Nephron progenitor cell (in vitro differentiated cells): ENCODE measurements at regions not wholly inside any gene's neighbourhood (a gene's known extent, or its start where the extent isn't known, plus 50 kb on each side); places are given as distances from the start of the nearest gene placed in this dataset.
A peak's percentile ranks its signal among the peaks of the same experiment; 100 is the strongest.

Experiments
- DNase-seq: peaks from one replicate; pipeline ENCODE4 v3.0.0; 2021
- H3K27ac Mint-ChIP-seq: 2 replicates; pipeline ENCODE4 v1.8.0; 2021; ENCODE audit warnings: mild to moderate bottlenecking, moderate library complexity, mixed read lengths
- H3K27me3 Mint-ChIP-seq: 2 replicates; pipeline ENCODE4 v1.8.0; 2021; ENCODE audit warnings: mild to moderate bottlenecking, low read depth, mixed read lengths; ENCODE audit not compliant: poor library complexity
- H3K36me3 Mint-ChIP-seq: 2 replicates; pipeline ENCODE4 v1.8.0; 2021; ENCODE audit warnings: low read depth, mixed read lengths
- H3K4me1 Mint-ChIP-seq: 2 replicates; pipeline ENCODE4 v1.8.0; 2021; ENCODE audit warnings: mixed read lengths
- H3K4me3 Mint-ChIP-seq: 2 replicates; pipeline ENCODE4 v1.8.0; 2021; ENCODE audit warnings: mild to moderate bottlenecking, moderate library complexity, mixed read lengths
- H3K9me3 Mint-ChIP-seq: 2 replicates; pipeline ENCODE4 v1.8.0; 2021; ENCODE audit warnings: mild to moderate bottlenecking, moderate library complexity, mixed read lengths
- TF ChIP-seq, protein P1 (sequence below): fragments of 200-600 bp; sonication (generic); IDR thresholded peaks from 2 replicates; pipeline ENCODE4 v1.5.0; 2021; ENCODE audit warnings: antibody characterized with exemption

DNA sequence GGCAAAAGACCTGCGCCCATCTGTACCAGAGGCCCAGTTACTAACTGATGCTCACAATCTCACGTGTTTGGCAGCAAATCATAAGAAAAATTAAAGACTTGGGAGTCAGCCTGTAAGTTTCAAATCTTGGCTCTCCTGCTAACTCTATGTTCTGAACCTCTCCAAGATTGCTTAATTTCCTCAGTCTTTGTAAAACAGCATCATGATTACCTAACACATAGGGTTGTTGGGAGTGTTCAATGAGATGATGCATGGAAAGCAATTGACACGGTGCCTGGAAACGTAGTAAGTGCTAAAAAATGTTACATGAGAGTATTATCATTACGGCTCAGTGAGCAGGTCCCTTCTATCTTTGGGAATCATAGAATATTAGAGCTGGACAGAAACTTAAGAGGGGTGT lies 497.6 kb upstream of the TCF4 start:
- Mint-ChIP-seq H3K36me3 (no peaks in the 10 kb centered on the region), H3K27me3 (no peaks in the 10 kb centered on the region), H3K9me3 (no peaks in the 10 kb centered on the region), H3K4me3 (no peak overlapping the region), H3K4me1 (peaks cover 22% of the 10 kb centered on the region), H3K27ac (no peak overlapping the region)
- TF ChIP-seq, protein P1, sequence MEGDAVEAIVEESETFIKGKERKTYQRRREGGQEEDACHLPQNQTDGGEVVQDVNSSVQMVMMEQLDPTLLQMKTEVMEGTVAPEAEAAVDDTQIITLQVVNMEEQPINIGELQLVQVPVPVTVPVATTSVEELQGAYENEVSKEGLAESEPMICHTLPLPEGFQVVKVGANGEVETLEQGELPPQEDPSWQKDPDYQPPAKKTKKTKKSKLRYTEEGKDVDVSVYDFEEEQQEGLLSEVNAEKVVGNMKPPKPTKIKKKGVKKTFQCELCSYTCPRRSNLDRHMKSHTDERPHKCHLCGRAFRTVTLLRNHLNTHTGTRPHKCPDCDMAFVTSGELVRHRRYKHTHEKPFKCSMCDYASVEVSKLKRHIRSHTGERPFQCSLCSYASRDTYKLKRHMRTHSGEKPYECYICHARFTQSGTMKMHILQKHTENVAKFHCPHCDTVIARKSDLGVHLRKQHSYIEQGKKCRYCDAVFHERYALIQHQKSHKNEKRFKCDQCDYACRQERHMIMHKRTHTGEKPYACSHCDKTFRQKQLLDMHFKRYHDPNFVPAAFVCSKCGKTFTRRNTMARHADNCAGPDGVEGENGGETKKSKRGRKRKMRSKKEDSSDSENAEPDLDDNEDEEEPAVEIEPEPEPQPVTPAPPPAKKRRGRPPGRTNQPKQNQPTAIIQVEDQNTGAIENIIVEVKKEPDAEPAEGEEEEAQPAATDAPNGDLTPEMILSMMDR = no peak
- DNase-seq = no peak

DNA sequence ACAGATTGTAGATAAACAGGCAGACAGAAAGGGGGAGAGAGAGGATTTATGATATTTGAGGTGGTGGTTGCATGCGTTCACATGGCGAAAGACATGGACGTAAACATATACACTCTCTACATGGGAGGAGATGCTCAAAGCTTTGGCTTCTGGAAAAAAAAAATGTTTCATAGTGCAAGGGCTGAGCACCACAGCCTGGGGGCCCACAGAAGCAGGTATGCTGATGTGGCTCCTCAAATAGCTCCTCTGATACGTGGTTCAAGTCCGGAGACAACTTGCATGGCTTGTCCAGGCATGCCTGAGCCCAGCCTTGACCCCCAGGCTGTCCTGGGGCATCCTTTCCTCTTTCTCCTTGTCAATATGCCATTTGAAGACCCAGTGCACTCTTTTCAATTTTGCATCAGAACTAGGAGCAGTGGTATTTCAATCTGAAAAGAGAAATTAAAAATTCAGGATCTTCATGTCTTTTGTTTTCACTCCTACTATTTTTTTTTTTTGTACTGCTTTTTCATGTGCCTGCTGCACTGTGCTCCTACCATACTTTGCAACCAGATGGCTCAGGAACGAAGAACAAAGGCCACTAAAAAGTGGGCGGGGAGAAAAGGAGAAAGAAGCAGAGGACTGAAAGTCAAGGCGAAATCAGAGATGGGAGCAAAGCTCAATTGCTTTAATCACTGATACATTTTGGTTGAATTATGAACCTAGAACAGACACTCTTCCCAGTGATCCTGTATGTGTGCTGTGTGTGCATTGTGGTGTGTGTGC lies 495.7 kb upstream of the TCF4 start:
- no peak overlapping the region for H3K4me3 Mint-ChIP-seq
- H3K27ac Mint-ChIP-seq = peak overlapping the region; percentile 36
- H3K9me3 Mint-ChIP-seq = no peaks in the 10 kb centered on the region
- H3K27me3 Mint-ChIP-seq = no peaks in the 10 kb centered on the region
- no peak for DNase-seq
- no peaks in the 10 kb centered on the region for H3K36me3 Mint-ChIP-seq
- TF ChIP-seq, protein P1 = no peak
- peaks cover 22% of the 10 kb centered on the region for H3K4me1 Mint-ChIP-seq

DNA sequence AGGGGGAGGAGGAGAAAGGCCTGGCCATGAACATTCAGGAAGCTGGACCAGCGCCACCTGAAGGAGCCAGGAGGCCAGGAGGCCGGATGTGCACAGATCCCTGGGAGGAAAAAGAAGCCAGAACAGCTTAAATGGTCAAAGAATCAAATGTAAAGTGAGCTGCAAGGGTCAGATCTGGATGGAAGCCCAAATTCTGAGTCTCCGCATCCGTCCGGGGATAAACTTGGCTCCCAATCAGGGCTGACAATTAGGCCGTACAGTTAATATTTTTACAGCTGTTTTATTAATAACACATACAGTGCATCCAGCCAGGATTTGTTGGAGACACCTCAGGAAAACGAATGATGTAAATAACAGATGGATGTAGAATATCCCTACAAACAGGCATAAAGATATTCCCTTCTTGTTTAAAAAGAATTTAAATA lies 495.1 kb upstream of the TCF4 start:
- TF ChIP-seq, protein P1 = no peak
- H3K4me1 Mint-ChIP-seq = peaks cover 22% of the 10 kb centered on the region
- peak overlapping the region; percentile 11 for H3K27ac Mint-ChIP-seq
- H3K36me3 Mint-ChIP-seq = no peaks in the 10 kb centered on the region
- H3K9me3 Mint-ChIP-seq = no peaks in the 10 kb centered on the region
- no peak for DNase-seq
- H3K27me3 Mint-ChIP-seq = no peaks in the 10 kb centered on the region
- no peak overlapping the region for H3K4me3 Mint-ChIP-seq

DNA sequence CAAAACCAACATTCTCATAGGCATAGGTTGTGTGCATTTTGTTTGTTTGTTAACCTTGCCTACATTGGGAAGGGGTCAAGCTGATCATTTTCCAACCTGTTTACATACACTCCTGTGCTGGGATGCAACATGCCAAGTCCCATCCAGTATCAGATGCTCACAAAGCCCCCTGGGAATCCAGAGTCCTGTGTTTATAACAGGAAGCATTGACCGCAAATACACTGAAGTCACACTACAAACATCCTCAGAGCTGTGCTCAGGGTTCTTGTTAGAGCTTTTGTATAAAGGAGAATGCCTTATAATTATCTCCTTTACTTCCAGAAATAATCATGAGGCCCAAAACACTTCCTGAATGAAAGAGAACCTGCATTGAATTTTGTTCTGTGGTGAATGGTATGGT lies 488.7 kb upstream of the TCF4 start:
- TF ChIP-seq, protein P1 = no peak
- H3K4me1 Mint-ChIP-seq = no peaks in the 10 kb centered on the region
- H3K27ac Mint-ChIP-seq = no peak overlapping the region
- peaks cover 14% of the 10 kb centered on the region for H3K9me3 Mint-ChIP-seq
- no peak for DNase-seq
- no peaks in the 10 kb centered on the region for H3K36me3 Mint-ChIP-seq
- no peaks in the 10 kb centered on the region for H3K27me3 Mint-ChIP-seq
- no peak overlapping the region for H3K4me3 Mint-ChIP-seq

DNA sequence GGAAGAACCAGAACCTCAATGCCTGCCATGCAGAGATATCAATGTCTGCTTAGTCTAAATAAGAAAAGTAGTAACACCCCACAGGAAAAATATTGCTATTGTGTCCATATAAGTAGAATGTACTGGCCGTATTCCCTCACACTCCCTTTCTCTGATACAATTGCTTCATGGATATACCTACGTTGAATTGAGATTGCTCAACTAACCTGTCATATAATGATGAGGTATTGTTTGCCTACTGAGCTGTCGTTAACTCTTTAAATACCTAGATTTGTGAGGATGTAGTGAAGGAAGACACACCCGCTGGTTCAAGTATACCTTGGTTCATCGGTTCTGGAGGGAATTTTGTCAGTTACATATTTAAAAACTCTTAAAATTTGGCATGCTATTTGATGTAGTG lies 480.7 kb upstream of the TCF4 start:
- no peaks in the 10 kb centered on the region for H3K4me1 Mint-ChIP-seq
- no peaks in the 10 kb centered on the region for H3K27me3 Mint-ChIP-seq
- H3K4me3 Mint-ChIP-seq = no peak overlapping the region
- H3K9me3 Mint-ChIP-seq = peaks cover 13% of the 10 kb centered on the region
- DNase-seq = no peak
- H3K27ac Mint-ChIP-seq = no peak overlapping the region
- H3K36me3 Mint-ChIP-seq = no peaks in the 10 kb centered on the region
- TF ChIP-seq, protein P1 = no peak
